Testis (tissue), 2 donors: ENCODE measurements at regions not wholly inside any gene's neighbourhood (a gene's known extent, or its start where the extent isn't known, plus 50 kb on each side); places are given as distances from the start of the nearest gene placed in this dataset.

Source experiments
- POLR2A ChIP-seq: fragments of 450-650 bp; IDR thresholded peaks from one replicate; pipeline ENCODE4 v1.6.1; 2017; ENCODE audit warnings: antibody characterized with exemption, mild to moderate bottlenecking, moderate library complexity
- TF ChIP-seq, protein P1 (sequence below), 3 experiments: fragments of 450-650 bp in 2 of 3; fragments of 200-600 bp in 1 of 3; sonication (generic) in 1 of 3; IDR thresholded peaks; one replicate each; pipeline ENCODE4 v1.5.1; 2016 to 2019; ENCODE audit warnings: antibody characterized with exemption in 3 of 3, mild to moderate bottlenecking in 2 of 3, moderate library complexity in 1 of 3

DNA sequence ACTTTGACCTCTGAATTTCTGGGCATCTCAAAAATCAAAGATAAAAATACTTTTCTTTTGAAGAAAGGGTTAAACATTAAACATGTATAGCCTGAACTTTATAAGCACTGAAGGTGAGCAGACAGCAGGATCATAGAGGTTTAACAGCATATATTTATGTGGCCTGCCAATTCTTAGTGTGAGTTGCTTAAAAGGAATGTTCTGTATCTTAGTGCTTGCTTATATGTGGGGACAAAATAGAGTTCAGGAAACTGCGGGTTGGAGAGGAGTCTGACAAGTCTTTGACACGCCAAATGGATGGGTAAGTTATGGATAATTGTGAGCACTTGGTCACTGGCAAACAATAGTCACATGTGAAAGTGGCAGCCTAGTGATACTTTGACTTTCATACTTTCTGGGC, 1419.4 kb upstream of the SPRY2 start:
- no peak for TF ChIP-seq POLR2A
- TF ChIP-seq, protein P1, sequence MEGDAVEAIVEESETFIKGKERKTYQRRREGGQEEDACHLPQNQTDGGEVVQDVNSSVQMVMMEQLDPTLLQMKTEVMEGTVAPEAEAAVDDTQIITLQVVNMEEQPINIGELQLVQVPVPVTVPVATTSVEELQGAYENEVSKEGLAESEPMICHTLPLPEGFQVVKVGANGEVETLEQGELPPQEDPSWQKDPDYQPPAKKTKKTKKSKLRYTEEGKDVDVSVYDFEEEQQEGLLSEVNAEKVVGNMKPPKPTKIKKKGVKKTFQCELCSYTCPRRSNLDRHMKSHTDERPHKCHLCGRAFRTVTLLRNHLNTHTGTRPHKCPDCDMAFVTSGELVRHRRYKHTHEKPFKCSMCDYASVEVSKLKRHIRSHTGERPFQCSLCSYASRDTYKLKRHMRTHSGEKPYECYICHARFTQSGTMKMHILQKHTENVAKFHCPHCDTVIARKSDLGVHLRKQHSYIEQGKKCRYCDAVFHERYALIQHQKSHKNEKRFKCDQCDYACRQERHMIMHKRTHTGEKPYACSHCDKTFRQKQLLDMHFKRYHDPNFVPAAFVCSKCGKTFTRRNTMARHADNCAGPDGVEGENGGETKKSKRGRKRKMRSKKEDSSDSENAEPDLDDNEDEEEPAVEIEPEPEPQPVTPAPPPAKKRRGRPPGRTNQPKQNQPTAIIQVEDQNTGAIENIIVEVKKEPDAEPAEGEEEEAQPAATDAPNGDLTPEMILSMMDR (IDR thresholded peaks at IDR 0.05): no peak
